SHP77 treated with DMSO at 0.1 percent for 48 hours (cell line): ENCODE measurements at regions not wholly inside any gene's neighbourhood (a gene's known extent, or its start where the extent isn't known, plus 50 kb on each side); places are given as distances from the start of the nearest gene placed in this dataset.

Source experiments
- DNase-seq: peaks from one replicate; lab custom pipeline; 2025; lab: John Stamatoyannopoulos, UW

GRCh38 chr15:97346221-97346620 is 614.3 kb upstream of the ARRDC4 start:
- DNase-seq, result no peak

- no peak for DNase-seq
These were observed 609.7 kb upstream of the ARRDC4 start for GRCh38 chr15:97350813-97351212.

- no peak for DNase-seq
These were observed 577.0 kb upstream of the ARRDC4 start for GRCh38 chr15:97383516-97383915.

GRCh38 chr15:97386940-97387339 is 573.6 kb upstream of the ARRDC4 start:
- DNase-seq, result no peak

GRCh38 chr15:97401195-97401594 is 559.3 kb upstream of the ARRDC4 start:
- DNase-seq, result no peak

- no peak for DNase-seq
These were observed 558.5 kb upstream of the ARRDC4 start for GRCh38 chr15:97401970-97402369.

- no peak for DNase-seq
These were observed 553.7 kb upstream of the ARRDC4 start for GRCh38 chr15:97406841-97407240.

- no peak for DNase-seq
These were observed 549.5 kb upstream of the ARRDC4 start for GRCh38 chr15:97410897-97411575.

GRCh38 chr15:97420130-97420529 is 540.4 kb upstream of the ARRDC4 start:
- DNase-seq, result no peak

- no peak for DNase-seq
These were observed 534.9 kb upstream of the ARRDC4 start for GRCh38 chr15:97425596-97425995.

- no peak for DNase-seq
These were observed 517.4 kb upstream of the ARRDC4 start for GRCh38 chr15:97443101-97443500.

- no peak for DNase-seq
These were observed 514.4 kb upstream of the ARRDC4 start for GRCh38 chr15:97446138-97446537.

GRCh38 chr15:97456521-97457202 is 503.8 kb upstream of the ARRDC4 start:
- no peak for DNase-seq

GRCh38 chr15:97457203-97457847 is 503.2 kb upstream of the ARRDC4 start:
- DNase-seq, result no peak

GRCh38 chr15:97459771-97460170 is 500.7 kb upstream of the ARRDC4 start:
- no peak for DNase-seq

GRCh38 chr15:97461226-97461625 is 499.3 kb upstream of the ARRDC4 start:
- DNase-seq, result no peak

- no peak for DNase-seq
These were observed 496.8 kb upstream of the ARRDC4 start for GRCh38 chr15:97463696-97464095.

- no peak for DNase-seq
These were observed 490.1 kb upstream of the ARRDC4 start for GRCh38 chr15:97470417-97470816.

GRCh38 chr15:97473627-97474026 is 486.9 kb upstream of the ARRDC4 start:
- no peak for DNase-seq

- DNase-seq, result no peak
These were observed 480.5 kb upstream of the ARRDC4 start for GRCh38 chr15:97479957-97480356.

GRCh38 chr15:97482521-97482920 is 478.0 kb upstream of the ARRDC4 start:
- DNase-seq, result no peak

GRCh38 chr15:97483232-97483631 is 477.3 kb upstream of the ARRDC4 start:
- no peak for DNase-seq

GRCh38 chr15:97490429-97490828 is 470.1 kb upstream of the ARRDC4 start:
- no peak for DNase-seq
